ENCODE measurements at regions not wholly inside any gene's neighbourhood (a gene's known extent, or its start where the extent isn't known, plus 50 kb on each side); places are given as distances from the start of the nearest gene placed in this dataset.

DNA sequence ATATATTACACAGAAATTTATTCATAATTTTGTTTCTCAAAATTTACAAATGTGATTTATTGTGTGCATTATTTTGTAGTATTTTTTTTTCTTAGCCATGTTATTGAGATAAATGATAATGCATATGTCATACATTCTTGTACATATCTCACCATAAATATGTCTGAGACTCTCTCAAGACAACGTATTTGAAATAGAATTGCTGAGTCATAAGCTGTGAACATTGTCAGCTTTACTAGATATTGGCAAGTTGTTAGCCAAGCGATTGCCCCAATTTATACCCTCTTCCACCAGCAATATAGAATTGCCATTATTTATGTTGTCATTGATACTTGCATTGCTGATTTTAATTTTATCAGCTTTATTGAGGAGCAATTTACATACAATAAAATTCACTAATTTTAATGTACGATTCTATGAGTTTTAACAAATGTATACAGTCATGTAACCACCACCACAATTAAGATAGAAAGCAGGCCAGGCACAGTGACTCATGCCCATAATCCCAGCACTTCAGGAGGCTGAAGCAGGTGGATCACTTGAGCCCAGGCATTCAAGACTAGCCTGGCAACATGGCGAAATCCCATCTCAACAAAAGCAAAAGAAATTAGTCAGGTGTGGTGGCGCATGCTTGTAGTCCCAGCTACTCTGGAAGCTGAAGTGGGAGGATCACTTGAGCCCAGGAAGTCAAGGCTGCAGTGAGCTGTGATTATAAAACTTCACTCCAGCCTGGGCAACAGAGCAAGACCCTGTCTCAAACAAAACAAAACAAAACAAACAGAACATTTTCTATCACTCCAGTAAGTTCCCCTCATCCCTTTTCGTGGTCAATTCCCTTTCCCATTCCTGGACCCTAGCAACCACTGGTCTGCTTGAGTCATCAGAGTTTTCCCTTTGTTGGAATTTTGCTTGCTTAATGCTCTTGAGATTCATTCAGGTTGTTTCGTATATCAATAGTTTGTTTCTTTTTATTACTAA lies 373.1 kb downstream of the MFSD1 start:
- no peak overlapping the region for H3K4me2 ChIP-seq (ENCODE audit: low read depth, low read length, poor library complexity, severe bottlenecking)
- H3K9me3 ChIP-seq (ENCODE audit: insufficient read depth, low read length) = no peaks in the 10 kb centered on the region
- H3K27me3 ChIP-seq (ENCODE audit: low read length) = no peaks in the 10 kb centered on the region
- H3F3A ChIP-seq (ENCODE audit: insufficient read depth) = no peaks in the 10 kb centered on the region
- no peaks in the 10 kb centered on the region for H4K20me1 ChIP-seq (ENCODE audit: low read depth, low read length)
- no peak overlapping the region for H2AFZ ChIP-seq (ENCODE audit: low read depth, low read length, severe bottlenecking)
- H3K9me2 ChIP-seq (replicated peaks; ENCODE audit: insufficient read depth, low read length) = no peaks in the 10 kb centered on the region
- TF ChIP-seq EZH2phosphoT487 (conservative IDR thresholded peaks at IDR 0.05; ENCODE audit: low read length) = no peak
- TF ChIP-seq, protein P1, sequence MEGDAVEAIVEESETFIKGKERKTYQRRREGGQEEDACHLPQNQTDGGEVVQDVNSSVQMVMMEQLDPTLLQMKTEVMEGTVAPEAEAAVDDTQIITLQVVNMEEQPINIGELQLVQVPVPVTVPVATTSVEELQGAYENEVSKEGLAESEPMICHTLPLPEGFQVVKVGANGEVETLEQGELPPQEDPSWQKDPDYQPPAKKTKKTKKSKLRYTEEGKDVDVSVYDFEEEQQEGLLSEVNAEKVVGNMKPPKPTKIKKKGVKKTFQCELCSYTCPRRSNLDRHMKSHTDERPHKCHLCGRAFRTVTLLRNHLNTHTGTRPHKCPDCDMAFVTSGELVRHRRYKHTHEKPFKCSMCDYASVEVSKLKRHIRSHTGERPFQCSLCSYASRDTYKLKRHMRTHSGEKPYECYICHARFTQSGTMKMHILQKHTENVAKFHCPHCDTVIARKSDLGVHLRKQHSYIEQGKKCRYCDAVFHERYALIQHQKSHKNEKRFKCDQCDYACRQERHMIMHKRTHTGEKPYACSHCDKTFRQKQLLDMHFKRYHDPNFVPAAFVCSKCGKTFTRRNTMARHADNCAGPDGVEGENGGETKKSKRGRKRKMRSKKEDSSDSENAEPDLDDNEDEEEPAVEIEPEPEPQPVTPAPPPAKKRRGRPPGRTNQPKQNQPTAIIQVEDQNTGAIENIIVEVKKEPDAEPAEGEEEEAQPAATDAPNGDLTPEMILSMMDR (IDR thresholded peaks at IDR 0.05; ENCODE audit: insufficient read depth, low read length, poor library complexity, severe bottlenecking) = no peak
- H3K9ac ChIP-seq (ENCODE audit: low read length) = no peak overlapping the region
- H3K27ac ChIP-seq (ENCODE audit: low read depth, low read length) = no peak overlapping the region
- no peak overlapping the region for H3K4me3 ChIP-seq (ENCODE audit: insufficient read depth, low read length, poor library complexity, severe bottlenecking)
- no peaks in the 10 kb centered on the region for H3K79me2 ChIP-seq (ENCODE audit: insufficient read depth, low read length)
- no peaks in the 10 kb centered on the region for H3K36me3 ChIP-seq (ENCODE audit: low read length)

DNA sequence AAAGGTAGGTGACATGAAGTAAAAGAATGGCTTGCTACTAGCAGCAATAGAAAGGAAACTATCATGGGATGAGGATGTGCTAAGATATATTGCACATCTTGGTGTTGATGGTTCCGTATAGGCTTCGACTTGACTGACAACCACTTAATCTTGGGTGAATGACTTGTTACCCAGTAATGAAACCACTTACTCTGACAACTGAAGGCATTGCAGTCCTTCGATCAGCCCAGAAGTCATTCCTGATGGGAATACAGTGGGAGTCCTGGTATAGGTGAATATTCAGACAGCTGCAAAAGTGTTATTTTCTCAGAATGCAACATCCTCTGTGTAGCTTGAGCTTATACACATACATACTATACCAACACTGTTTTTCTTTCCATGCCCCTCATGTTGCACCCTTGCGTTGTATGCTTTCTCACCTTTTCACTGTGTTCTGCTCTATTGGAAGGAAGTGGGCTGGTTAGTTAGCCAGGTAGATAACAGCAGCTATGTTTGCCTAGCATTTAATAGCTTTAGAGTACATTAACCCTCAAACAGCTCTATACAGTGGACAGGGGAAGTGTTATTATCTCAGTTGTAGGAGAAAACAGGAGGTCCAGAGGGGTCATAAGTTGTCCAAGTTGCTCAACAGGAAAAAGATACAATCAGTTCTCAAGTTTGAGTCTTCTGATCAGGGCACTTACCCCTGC lies 376.5 kb downstream of the MFSD1 start:
- Histone ChIP-seq H4K20me1 (ENCODE audit: low read depth, low read length) (no peaks in the 10 kb centered on the region), H3K4me2 (ENCODE audit: low read depth, low read length, poor library complexity, severe bottlenecking) (no peak overlapping the region), H3K9me3 (ENCODE audit: insufficient read depth, low read length) (no peaks in the 10 kb centered on the region), H3K4me3 (ENCODE audit: insufficient read depth, low read length, poor library complexity, severe bottlenecking) (no peak overlapping the region), H3K27ac (ENCODE audit: low read depth, low read length) (no peak overlapping the region), H2AFZ (ENCODE audit: low read depth, low read length, severe bottlenecking) (no peak overlapping the region), H3K9me2 (replicated peaks; ENCODE audit: insufficient read depth, low read length) (no peaks in the 10 kb centered on the region), H3F3A (ENCODE audit: insufficient read depth) (no peaks in the 10 kb centered on the region), H3K27me3 (ENCODE audit: low read length) (no peaks in the 10 kb centered on the region), H3K36me3 (ENCODE audit: low read length) (no peaks in the 10 kb centered on the region), H3K79me2 (ENCODE audit: insufficient read depth, low read length) (no peaks in the 10 kb centered on the region), H3K9ac (ENCODE audit: low read length) (no peak overlapping the region)
- TF ChIP-seq, protein P1 (IDR thresholded peaks at IDR 0.05; ENCODE audit: insufficient read depth, low read length, poor library complexity, severe bottlenecking) = no peak
- TF ChIP-seq EZH2phosphoT487 (conservative IDR thresholded peaks at IDR 0.05; ENCODE audit: low read length) = no peak

DNA sequence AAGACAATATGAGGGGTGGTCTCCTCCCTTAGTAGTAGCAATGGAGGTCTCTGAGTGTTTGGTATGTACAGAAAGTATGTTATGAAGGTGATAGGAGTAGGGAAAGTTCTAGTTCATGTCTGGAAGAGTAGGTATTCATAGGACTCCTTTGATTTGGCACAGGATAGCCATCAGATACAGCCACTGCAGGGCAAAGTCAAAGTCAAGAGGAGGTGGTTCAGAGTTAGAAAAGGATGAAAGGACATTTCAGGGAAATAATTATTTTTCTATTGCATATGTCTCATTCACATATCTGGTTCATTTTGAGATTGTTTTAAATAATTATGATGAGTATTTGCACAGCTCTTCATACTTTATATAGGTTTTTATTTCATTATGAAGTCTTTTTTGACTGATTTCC lies 381.1 kb downstream of the MFSD1 start:
- H3K9ac ChIP-seq (ENCODE audit: low read length) = no peak overlapping the region
- H3K27me3 ChIP-seq (ENCODE audit: low read length) = 0 out of 2 replicates have a peak, but pooled peaks cover 3% of the 10 kb centered on the region
- TF ChIP-seq, protein P1 (IDR thresholded peaks at IDR 0.05; ENCODE audit: insufficient read depth, low read length, poor library complexity, severe bottlenecking) = no peak
- TF ChIP-seq EZH2phosphoT487 (conservative IDR thresholded peaks at IDR 0.05; ENCODE audit: low read length) = no peak
- no peaks in the 10 kb centered on the region for H3K9me3 ChIP-seq (ENCODE audit: insufficient read depth, low read length)
- H2AFZ ChIP-seq (ENCODE audit: low read depth, low read length, severe bottlenecking) = no peak overlapping the region
- no peaks in the 10 kb centered on the region for H3K9me2 ChIP-seq (replicated peaks; ENCODE audit: insufficient read depth, low read length)
- no peaks in the 10 kb centered on the region for H3K79me2 ChIP-seq (ENCODE audit: insufficient read depth, low read length)
- H3K4me3 ChIP-seq (ENCODE audit: insufficient read depth, low read length, poor library complexity, severe bottlenecking) = no peak overlapping the region
- no peak overlapping the region for H3K27ac ChIP-seq (ENCODE audit: low read depth, low read length)
- H4K20me1 ChIP-seq (ENCODE audit: low read depth, low read length) = no peaks in the 10 kb centered on the region
- H3F3A ChIP-seq (ENCODE audit: insufficient read depth) = no peaks in the 10 kb centered on the region
- no peak overlapping the region for H3K4me2 ChIP-seq (ENCODE audit: low read depth, low read length, poor library complexity, severe bottlenecking)
- no peaks in the 10 kb centered on the region for H3K36me3 ChIP-seq (ENCODE audit: low read length)

Measured in SU-DHL-6 (cell line).